Globus pallidus (tissue), 1 donor: ENCODE measurements at regions not wholly inside any gene's neighbourhood (a gene's known extent, or its start where the extent isn't known, plus 50 kb on each side); places are given as distances from the start of the nearest gene placed in this dataset.
A peak's percentile ranks its signal among the peaks of the same experiment; 100 is the strongest.
"Not testable (repeated sequence)": the region's sequence is repeated elsewhere in the genome, so short reads cannot be mapped to it uniquely, and the experiment has no call there.

Source experiments
- DNase-seq: peaks from one replicate; pipeline ENCODE4 v3.0.0-alpha.2; 2015; ENCODE audit warnings: low spot score

DNA sequence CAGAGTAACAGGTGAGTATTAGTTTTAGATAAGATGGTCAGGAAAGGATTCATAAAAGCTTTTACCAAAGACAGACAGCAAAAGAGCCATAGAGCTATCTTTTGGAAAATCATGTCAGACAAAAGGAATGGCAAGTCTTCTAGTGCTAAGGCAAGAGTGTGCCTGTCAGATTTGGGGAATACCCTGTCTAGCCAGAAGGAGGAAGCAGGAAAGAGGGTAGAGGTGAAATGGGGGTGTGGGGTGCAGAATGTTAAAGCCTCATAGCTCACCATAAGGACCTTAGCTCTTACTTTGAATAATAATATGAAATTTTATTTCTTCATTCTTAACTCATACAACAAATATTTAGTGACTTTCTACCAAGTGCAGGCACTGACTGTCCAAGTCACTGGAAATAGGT is 512.1 kb upstream of the ROBO2 start:
- DNase-seq, result no peak

- DNase-seq, result no peak
Measured at GRCh38 chr3:76532158-76532822, 507.6 kb upstream of the ROBO2 start.

GRCh38 chr3:76533710-76534109 is 506.2 kb upstream of the ROBO2 start:
- DNase-seq, result not testable (repeated sequence)

DNA sequence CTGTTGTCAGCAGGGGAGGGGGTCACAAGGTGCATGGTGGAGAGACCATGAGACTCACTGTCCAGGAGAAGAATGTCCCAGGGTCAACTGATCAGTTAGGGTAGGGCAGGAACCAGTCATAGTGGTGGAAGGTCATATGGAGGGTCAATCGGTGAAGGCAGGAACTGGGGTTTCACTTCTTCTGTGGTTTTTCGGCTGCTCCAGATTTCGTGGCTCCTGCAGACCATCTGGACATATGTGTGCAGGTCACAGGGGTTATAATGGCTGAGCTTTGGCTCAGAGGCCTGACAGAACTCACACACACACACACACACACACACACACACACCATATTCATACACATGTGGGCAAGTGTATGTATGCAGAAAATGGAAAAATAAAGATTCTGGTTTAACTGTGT is 502.0 kb upstream of the ROBO2 start:
- DNase-seq, result not testable (repeated sequence)

DNA sequence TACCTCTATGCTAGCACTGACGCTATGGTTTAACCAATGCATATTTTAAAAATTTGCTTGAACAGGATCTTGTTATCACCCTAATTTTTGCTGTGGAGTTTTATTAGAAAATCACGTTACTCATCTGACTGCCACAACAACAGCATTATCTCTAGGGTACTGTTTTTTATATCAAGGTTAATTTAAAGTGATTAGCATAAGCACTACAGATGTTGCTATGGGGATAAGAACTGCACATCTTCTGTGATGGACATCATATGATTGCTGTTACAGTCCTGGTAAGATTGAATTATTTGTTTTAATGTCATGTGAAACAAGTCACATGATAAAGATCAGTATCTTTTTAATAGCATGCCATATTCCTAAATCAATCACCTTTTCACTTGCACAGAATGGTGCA is 492.2 kb upstream of the ROBO2 start:
- DNase-seq, result no peak

DNA sequence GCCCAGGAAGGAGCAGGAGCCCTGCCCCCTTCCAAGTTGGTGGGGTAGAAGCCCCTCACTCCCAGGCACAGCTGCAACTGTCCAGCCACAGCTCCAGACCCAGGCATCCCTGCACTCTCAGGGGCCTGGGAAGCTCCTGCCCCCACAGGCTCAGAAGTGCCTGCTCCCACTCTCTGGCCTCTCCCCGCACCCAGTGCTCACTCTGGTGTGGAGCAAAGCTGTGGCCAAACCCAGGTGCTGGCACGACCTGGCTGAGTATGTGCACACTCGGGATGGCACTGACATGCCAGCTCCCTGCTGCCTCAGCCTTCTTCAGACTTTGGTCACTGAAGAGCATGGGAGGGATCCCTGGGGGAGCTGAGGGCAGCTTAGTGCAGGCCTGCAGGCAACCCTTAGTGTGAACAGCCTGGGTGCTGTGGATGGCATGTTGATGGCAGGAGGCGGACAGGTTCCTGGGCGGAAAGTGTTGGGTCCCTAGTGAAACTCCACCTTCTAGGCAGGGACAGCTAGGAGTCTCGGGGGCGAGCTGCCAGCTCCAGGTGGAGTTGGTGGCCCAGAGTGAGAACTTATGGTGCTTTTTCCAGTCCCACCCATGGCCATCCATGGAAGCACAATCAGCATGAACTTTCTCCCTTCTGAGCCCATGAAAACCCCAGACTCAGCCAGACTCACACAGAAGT is 489.2 kb upstream of the ROBO2 start:
- no peak for DNase-seq

GRCh38 chr3:76551739-76552138 is 488.2 kb upstream of the ROBO2 start:
- DNase-seq, result no peak

DNA sequence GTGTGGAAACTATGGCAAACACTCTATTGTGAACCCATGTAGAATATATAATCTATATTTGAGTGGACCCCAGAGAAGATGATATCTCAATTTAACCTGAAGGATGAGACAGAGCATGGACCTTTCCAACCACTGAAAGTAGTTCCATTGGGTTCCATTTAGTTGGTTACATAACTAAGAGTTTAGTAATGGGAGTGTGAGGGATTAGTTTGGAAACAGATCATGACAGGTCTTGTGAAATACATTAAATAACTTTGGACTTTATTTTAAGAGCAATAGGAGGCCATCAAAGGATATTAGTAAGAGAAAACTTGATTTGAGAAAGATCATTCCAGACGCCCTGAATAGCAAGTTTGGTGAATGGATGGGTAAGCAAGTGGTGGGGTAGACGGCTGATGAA is 487.2 kb upstream of the ROBO2 start:
- no peak for DNase-seq

DNA sequence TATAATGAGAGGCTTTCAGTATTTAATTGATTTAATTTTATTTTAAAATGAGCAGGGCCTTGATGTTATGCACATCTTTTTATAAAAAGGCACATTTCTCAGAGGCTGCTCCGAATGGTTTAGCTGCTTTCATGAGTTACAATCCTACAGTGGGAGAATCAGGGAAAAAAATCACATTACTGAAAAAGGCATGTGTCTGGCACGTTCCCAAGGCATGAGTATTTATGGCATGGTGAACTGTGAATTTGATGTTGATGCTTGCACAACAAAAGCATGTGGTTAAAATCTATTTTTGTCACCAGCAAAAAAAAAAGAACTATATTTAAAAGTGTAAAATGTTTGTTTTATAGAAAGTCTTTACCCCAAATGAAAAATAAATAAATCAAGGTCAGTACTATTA is 485.2 kb upstream of the ROBO2 start:
- DNase-seq, result no peak

- no peak for DNase-seq
Measured at GRCh38 chr3:76561494-76562236, 478.2 kb upstream of the ROBO2 start.

- DNase-seq, result no peak
Measured at GRCh38 chr3:76565496-76566210, 474.2 kb upstream of the ROBO2 start.

GRCh38 chr3:76566211-76566534 is 473.7 kb upstream of the ROBO2 start:
- DNase-seq, result no peak

- no peak for DNase-seq
Measured at GRCh38 chr3:76566904-76567303, 473.0 kb upstream of the ROBO2 start.

DNA sequence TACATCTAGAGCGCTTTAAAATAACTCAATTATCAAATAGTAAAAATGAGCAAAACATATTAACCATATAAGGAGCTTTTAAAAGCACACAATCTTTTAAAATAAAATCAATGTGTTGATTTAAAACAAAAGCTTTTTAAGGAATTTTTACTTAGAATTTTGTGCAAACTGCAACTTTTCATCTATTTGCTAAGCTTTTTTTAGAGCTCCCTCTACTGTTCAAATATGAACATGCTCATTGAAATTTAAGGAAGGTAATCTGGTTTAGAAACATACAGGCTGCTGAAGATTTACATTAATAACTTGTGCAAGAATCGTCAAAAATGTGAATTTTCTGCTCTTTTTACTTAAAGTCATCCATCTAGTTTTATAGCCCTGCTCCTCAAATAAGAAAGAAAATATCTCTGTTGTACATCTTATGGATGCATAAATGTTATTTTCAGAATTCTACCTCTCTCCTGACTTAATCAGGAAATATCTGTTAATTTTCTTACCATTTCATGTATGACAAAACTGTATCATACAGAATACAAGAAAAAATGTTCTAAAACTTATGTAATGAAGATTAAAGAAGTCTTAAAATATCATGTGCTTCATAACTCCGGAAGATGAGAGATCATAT is 469.4 kb upstream of the ROBO2 start:
- peak; percentile 14 for DNase-seq

GRCh38 chr3:76576201-76576600 is 463.7 kb upstream of the ROBO2 start:
- no peak for DNase-seq

GRCh38 chr3:76582098-76582497 is 457.8 kb upstream of the ROBO2 start:
- no peak for DNase-seq

GRCh38 chr3:76582632-76583378 is 457.1 kb upstream of the ROBO2 start:
- DNase-seq, result no peak

- DNase-seq, result no peak
Measured at GRCh38 chr3:76585794-76586392, 454.0 kb upstream of the ROBO2 start.

DNA sequence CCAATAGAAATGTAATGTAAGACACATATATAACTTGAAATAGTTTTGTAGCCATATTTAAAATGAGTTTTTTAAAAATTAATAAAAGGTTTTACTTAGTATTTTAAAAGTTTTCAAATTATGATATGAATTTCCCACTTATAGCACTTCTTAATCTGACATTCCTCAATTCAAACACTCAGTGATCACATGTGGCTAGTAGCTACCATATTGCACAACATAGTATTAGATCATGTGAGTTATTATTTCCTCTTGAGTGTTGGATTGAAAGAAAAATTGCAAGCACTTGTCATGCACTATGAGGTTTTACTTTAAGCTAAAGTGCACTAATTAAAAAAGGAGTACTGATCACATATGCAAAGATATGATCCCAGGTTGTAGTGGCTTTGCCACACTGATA is 453.4 kb upstream of the ROBO2 start:
- no peak for DNase-seq

GRCh38 chr3:76610150-76610549 is 429.7 kb upstream of the ROBO2 start:
- no peak for DNase-seq

- no peak for DNase-seq
Measured at GRCh38 chr3:76615719-76616118, 424.2 kb upstream of the ROBO2 start.
